NCI-H748 treated with DMSO at 0.1 percent for 48 hours (cell line): ENCODE measurements at regions not wholly inside any gene's neighbourhood (a gene's known extent, or its start where the extent isn't known, plus 50 kb on each side); places are given as distances from the start of the nearest gene placed in this dataset.

Experiments
- DNase-seq: peaks from one replicate; lab custom pipeline; 2025; lab: John Stamatoyannopoulos, UW

DNA sequence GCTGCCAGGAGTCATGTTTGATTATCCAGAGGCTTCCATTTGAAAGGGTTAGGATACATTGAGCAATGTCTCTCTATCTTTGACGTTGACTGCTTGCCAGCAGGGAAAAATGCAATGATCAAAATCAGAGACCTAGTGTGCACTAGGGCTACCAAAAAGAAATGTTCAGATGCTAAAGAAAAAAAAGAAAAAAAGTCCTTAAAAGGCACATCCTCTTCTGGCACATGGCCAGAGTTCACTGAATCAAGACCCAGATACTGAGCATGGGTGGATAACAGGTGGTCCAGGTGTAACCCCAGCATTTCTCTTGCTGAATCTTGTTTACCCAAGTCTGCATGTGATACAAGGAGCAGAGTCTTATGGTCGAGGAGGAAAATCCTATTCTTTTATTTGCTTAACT, 899.3 kb downstream of the SORCS3 start:
- DNase-seq = no peak

- DNase-seq = no peak
Measured at GRCh38 chr10:105538874-105539273, 897.8 kb downstream of the SORCS3 start.

- no peak for DNase-seq
Measured at GRCh38 chr10:105535478-105535877, 894.4 kb downstream of the SORCS3 start.

DNA sequence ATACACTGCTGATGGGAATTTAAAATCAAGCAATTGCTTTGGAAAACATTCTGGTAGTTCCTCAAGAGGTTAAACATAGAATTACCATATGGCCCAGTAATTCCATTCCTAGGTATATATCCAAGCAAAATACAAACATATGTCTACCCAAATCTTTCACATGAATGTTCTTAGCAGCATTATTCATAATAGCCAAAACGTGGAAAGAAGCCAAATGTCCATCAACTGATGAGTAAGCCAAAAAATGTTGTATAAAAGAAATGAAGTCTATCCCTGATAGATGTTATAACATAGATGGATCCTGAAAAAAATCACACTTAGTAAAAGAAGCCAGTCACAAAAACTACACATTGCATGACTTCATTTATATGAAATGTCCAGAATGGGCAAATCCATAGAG, 893.0 kb downstream of the SORCS3 start:
- no peak for DNase-seq

DNA sequence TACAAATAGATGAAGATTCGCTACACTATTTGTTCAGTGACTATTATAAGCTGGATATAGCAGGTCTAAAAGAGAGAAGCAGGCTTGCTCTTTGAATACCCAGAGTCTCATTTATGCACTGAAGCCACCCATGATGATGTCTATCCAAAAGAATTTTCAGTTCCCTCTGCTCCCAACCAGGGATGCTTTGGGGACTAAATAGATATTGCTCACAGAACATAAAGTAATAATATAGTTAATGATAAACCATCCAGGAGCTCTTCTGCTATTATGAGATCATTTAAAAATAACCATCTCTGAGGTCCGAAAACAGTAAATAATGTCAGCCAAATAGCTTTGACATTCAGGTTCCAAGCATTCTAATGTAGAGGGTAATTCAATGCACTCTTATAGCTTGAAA, 875.4 kb downstream of the SORCS3 start:
- DNase-seq = no peak

GRCh38 chr10:105514106-105514505, 873.0 kb downstream of the SORCS3 start:
- no peak for DNase-seq

GRCh38 chr10:105509517-105509916, 868.4 kb downstream of the SORCS3 start:
- no peak for DNase-seq

DNA sequence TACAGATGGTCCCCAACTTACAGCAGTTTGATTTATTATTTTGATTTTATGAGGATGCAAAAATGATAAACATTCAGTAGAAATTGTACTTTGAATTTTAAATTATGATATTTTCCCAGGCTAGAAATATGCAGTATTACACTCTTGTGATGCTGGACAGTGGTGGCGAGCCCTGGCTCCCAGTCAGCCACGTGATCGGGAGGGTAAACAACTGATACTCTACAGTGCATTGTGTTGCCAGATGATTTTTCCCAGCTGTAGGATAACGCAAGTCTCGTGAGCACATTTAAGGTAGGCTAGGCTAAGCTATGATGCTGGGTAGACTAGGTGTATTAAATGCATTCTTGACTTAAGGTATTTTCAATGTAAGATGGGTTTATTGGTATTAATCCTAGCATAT, 865.2 kb downstream of the SORCS3 start:
- DNase-seq = no peak

DNA sequence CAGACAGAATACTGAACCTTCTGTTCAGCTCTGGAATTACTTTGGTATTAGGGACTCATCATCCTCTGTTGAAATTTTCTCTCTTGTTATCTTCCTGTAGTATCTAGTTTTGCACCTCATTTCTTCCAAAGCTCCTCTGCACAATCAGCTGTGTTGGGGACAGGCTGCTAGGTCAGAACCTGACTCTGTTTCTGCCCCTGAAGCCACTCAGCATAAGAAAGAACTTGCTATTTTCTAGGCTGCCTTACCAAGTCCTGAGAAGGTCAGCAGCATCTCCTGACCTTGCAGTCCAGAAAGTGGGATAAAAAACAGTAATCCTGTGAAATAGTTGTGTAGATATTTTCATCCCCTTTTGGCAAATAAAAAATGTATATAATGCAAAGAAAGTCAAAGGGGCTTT, 862.6 kb downstream of the SORCS3 start:
- DNase-seq = no peak

DNA sequence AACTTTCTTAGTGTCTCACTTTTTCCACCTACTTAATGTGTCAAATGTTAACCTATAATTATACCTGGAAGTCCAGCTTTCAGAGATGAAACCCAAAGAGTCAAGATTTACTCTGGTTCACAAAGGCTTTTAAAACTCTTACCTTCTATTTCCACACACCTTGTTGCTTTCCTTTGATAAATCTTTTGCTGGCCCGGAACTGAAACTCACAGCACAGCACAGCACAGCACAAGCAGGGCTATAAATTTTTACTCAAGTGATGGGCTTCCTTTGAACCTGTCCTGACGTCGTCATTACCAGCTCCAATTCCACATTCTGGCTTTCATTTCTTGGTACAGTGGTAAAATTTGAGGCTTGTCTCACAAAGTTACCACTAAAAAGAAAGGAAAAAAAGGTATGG, 861.0 kb downstream of the SORCS3 start:
- no peak for DNase-seq

DNA sequence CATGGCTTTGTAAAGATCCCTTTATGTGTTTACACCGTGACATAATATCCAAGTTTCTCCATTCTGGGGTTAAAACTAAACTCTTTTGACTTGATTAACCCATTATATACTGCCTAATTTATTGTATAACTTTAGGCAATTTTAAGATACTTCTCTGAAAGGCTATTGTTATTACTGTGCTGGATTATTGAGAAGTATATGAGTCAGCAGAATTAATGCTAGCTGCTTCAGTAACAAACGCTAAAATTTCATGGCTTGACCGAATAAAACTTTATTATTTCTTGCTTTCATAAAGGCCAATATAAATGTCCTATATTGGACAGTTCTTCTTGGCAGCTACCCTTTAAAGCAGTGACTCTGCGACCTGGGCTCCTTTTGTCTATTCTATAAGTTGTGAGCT, 853.9 kb downstream of the SORCS3 start:
- DNase-seq = no peak

DNA sequence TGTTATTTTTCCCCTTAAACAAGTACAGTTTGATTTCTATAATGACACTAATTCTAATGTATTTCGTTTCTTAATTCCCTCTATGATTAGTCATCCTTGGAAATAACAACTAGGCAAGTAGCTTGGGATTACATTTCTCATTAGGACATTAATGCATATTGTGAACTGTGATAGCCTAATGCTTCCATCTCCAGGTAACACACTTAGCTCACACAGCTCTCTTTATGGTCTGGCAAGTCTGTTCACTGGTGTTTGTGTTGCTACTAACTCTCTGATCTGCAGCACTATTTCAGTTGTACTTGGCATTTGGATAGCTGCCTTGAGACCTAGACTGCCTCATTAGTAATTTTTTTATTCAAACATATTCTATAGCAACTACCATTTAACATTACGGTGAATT, 853.2 kb downstream of the SORCS3 start:
- DNase-seq = no peak

- DNase-seq = no peak
Measured at GRCh38 chr10:105473170-105473569, 832.1 kb downstream of the SORCS3 start.

GRCh38 chr10:105468759-105469158, 827.7 kb downstream of the SORCS3 start:
- no peak for DNase-seq

GRCh38 chr10:105466521-105466920, 825.4 kb downstream of the SORCS3 start:
- no peak for DNase-seq

DNA sequence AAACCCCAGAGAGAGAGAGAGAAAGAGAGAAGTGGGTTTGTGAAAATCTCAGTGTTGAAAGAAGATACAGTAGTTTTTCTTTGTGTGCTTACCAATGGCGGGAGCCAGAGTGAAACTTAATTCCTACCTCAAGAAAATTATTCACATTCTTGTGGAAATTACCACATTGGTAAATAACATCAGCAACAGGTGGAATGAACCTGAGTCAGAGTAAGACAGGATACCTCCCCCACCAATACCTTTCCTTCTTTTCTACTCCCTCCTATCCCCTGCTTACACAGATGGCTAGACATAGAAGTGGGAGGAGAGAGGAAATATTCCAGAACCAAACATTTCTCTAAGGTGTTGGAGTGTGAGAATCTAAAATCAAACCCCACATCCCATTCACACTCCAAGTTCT, 793.9 kb downstream of the SORCS3 start:
- DNase-seq = no peak

DNA sequence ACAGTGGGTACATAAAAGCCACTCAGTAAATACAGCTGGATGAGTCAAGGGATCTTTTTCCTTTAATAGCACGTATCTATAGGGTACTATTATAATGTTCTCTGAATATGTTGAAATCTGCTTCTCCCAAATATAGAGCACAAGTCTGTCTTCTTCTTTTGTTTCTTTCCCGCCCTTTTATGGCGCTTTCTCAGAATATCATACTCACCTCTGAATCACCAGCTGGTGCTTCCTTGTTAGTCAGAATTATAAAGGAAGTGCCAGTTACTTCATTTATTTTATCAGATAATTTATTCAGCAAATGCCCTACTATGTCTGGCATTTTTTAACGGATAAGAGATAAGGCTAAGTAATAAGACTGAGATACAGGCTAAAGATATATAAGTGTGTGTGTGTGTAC, 772.9 kb downstream of the SORCS3 start:
- DNase-seq = no peak

GRCh38 chr10:105409370-105409769, 768.3 kb downstream of the SORCS3 start:
- DNase-seq = no peak

GRCh38 chr10:105406488-105406887, 765.4 kb downstream of the SORCS3 start:
- no peak for DNase-seq

DNA sequence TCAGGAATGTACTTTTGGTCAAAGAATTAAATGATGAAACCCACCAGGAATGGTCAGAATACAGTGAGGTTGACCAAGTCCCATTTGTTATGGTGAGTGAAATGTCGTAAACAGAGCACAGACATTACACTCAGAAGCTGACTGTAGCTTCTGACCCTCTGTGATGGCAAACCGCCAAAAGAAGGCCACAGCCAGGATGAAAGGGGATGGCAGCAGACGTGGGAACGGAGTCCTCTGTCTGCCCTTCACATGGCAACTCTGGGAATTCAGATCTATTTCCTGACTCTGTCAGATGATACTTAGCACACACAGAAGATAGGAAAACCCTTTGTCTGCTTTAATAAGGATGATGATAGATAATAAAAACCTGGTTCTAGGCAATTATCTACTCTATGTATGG, 757.1 kb downstream of the SORCS3 start:
- DNase-seq = peak; percentile 31

- no peak for DNase-seq
Measured at GRCh38 chr10:105391670-105392351, 750.7 kb downstream of the SORCS3 start.

DNA sequence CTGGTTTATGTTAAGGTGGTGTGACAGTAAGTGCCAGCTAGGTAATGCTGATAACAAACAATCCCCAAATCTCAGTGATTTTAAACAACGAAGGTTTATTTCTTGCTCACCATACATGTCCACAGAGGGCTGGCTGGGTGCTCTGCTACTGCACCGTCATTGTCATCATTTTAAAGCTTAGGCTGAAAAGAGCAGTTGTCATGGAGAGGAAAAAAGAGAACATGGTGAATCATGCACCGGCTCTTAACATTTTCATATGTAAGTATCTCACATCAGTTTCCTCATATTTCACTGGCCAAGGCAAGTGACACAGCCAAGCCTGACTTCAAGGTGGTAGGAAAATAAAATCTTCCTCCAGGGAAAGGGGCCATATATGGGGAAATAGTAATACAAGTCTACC, 746.9 kb downstream of the SORCS3 start:
- no peak for DNase-seq

DNA sequence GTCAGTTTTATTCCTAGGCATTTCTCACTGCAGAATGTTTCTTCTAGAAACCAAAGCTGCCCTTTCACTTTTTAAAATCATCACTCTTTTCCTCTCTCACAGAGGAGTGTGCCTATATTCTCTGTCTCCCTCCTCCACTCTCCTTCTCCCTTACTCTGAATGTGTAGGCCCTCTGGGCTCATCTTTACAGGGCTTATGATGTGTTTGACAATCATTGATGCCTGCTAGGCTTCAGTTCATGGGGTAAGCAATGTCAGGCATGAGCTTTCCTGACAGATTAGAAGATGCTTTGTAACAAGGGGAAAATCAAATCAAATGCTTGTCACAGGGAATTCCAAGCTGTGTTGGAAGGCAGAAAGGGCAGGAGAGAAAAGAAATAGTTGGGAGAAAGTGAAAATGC, 742.9 kb downstream of the SORCS3 start:
- no peak for DNase-seq

GRCh38 chr10:105370692-105371091, 729.6 kb downstream of the SORCS3 start:
- DNase-seq = no peak

DNA sequence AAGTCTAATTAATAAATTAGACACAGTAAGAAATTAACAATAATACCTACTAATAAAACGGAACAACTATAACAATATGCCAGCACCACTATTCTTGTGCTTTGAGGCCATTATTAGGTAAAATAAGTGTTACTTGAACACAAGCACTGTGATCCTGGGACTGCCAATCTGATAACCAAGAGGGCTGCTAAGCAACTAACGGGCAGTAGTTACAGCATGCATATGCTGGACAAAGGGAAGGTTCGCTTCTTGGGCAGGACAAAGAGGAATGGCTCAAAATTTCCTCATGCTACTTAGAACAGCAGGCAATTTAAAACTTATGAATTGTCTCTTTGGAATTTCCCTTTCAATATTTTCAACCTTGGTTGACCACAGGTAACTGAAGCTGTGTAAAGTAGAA, 718.6 kb downstream of the SORCS3 start:
- no peak for DNase-seq
